ENCODE measurements at regions not wholly inside any gene's neighbourhood (a gene's known extent, or its start where the extent isn't known, plus 50 kb on each side); places are given as distances from the start of the nearest gene placed in this dataset.

DNA sequence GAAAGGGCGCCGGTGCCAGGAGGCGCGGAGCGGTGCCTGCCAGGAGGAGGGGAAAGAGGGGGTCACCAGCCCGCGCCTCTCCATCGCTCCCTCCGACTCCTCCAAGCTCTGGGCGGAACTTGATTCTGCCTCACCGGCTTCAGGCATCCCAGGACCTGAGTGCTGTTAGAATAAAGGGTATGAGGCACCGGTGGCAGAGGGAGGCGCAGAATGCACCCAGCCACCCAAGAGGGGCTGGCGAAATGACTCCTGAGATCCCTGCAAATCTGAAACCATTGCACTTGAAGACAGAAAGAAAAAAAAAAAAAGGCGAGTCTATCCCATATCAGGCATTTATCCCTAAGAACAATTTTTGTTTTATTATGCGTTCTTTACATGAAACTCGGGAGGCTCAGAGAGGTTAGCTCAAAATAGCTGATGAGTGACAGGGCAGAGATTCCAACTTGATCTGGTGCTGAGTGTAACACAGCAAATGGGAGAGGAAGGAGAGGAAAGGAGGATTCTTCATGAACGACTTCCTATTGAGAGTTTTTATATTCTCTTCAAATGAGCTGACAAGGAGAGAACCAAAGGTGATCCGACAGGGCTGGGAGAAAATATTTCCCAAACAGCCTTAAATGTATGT is 157.0 kb upstream of the FRMD4B start:
- peaks cover 0 to 17% (median 13%) of the 10 kb centered on the region in 4 donors for H3K4me1 ChIP-seq
- H3K27ac ChIP-seq: no peak overlapping the region

DNA sequence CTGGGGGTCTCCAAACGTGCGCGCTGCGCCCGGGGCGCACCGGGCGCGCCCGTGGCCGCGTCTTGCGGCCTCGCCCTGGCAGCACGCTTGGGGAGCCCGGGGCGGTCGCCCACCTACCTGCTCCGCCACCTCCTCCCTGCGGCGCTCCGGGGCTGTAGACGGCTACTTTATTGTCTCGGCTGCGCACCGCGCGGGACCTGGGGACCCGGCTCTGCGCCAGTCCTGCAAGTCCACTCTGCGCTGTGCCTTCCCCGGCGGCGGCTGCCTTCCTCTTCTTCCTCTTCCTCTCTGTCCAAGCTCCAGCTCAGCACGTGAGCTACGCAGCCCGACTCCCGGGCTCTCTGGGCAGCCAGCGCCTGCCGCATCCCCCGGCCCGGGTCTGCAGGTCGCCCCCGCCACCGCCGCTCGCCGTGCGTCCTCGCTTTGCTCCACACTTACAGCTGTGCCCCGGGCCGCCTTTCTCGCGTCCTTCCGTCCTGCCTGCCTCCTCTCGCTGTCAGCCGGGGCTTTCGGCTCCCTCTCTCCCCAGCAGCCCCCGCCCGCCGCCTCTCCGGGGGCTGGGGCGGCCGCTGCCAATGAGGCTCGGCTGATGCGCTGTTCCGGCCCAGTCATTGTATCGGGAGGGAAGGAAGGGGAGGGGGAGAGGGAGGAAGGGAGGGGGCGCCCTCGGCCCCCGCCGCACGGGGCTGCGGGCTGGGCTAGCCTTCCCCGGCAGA is 156.4 kb upstream of the FRMD4B start:
- Histone ChIP-seq H3K4me3 (peak overlapping the region; percentile 40 to 46), H3K36me3 (no peaks in the 10 kb centered on the region), H3K27ac (no peak overlapping the region), H3K9me3 (no peaks in the 10 kb centered on the region), H3K4me1 (peaks cover 0 to 17% (median 13%) of the 10 kb centered on the region in 4 donors), H3K27me3 (peaks cover 0 to 40% of the 10 kb centered on the region in 2 donors)
- intact Hi-C loops (cut with DNase I; ENCODE audit: low total_unique reads): no loop called here
- DNase-seq: peak in 1 of 2 donors; percentile 63
- TF ChIP-seq, protein P1, sequence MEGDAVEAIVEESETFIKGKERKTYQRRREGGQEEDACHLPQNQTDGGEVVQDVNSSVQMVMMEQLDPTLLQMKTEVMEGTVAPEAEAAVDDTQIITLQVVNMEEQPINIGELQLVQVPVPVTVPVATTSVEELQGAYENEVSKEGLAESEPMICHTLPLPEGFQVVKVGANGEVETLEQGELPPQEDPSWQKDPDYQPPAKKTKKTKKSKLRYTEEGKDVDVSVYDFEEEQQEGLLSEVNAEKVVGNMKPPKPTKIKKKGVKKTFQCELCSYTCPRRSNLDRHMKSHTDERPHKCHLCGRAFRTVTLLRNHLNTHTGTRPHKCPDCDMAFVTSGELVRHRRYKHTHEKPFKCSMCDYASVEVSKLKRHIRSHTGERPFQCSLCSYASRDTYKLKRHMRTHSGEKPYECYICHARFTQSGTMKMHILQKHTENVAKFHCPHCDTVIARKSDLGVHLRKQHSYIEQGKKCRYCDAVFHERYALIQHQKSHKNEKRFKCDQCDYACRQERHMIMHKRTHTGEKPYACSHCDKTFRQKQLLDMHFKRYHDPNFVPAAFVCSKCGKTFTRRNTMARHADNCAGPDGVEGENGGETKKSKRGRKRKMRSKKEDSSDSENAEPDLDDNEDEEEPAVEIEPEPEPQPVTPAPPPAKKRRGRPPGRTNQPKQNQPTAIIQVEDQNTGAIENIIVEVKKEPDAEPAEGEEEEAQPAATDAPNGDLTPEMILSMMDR (IDR thresholded peaks at IDR 0.05): no peak

More for the DNA sequence above, 157.0 kb upstream of the FRMD4B start:
- TF ChIP-seq, protein P1 (IDR thresholded peaks at IDR 0.05): no peak
- intact Hi-C loops (cut with DNase I; ENCODE audit: low total_unique reads): no loop called here
- peak overlapping the region; percentile 40 to 46 for H3K4me3 ChIP-seq
- peaks cover 0 to 40% of the 10 kb centered on the region in 2 donors for H3K27me3 ChIP-seq
- H3K9me3 ChIP-seq: no peaks in the 10 kb centered on the region
- no peak for DNase-seq
- no peaks in the 10 kb centered on the region for H3K36me3 ChIP-seq

DNA sequence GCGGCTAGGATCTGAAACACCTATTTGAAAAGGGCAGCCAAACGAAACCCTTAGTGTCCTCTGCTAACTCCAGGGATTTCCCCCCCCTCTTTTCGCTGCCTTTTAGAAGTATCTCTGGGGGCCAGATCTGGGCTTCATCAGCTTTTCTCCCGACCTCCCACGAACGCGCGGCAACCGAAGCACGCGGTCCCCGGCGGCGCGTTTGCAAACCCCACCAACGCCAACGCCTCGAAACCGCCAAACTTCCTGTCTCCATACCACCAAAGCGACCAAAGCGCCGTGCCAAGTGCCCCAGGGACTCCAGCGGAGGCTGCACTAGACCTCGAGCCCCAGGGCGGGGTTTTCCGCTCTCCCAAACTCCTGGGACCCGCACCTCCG is 155.8 kb upstream of the FRMD4B start:
- Histone ChIP-seq H3K27me3 (peaks cover 0 to 40% of the 10 kb centered on the region in 2 donors), H3K4me3 (peak overlapping the region; percentile 40 to 46), H3K36me3 (no peaks in the 10 kb centered on the region), H3K9me3 (no peaks in the 10 kb centered on the region), H3K4me1 (peaks cover 0 to 17% (median 13%) of the 10 kb centered on the region in 4 donors), H3K27ac (no peak overlapping the region)
- TF ChIP-seq, protein P1 (IDR thresholded peaks at IDR 0.05): no peak
- no peak for DNase-seq
- intact Hi-C loops (cut with DNase I; ENCODE audit: low total_unique reads): no loop called here

DNA sequence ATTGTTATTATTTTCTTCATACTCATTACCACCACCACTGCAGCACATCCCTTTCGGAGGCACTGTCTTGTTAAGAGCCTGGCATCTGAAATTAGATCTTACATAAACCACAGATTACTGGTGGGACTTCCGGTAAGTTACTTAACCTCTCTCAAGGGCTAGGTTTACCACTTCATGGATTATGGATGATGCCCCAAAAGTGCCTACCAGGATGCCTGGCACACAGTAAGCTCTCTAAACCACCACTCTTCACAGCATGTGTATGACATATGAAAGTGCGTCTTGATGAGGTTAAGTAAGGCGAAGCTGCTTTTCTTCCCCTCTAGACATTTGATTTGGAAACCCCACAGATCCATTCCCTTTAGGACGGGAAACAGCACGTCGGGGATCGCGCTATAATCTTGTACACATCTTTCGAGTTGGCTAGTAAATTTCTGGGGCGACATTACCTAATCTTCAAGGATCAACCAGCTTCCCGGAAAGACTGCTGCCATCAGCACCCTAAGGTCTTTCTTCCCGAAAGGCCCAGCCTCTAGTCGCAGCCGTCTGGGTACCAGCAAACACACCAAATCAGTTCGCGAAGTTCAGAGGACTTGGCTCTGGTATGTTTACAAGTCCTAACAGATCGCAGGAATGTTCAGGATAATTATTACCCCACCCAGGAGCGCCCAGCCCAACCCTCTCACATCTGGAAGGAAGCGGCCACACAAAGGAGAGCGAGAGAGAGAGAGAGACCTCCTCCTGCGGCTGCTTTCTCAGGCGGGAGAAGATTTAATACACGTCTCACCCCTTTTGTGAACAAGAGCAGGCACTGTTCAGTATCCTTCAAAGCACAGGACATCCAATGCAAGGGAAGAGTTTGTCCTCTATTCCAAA is 155.1 kb upstream of the FRMD4B start:
- Histone ChIP-seq H3K4me3 (peak overlapping the region; percentile 40 to 46), H3K27ac (no peak overlapping the region)

DNA sequence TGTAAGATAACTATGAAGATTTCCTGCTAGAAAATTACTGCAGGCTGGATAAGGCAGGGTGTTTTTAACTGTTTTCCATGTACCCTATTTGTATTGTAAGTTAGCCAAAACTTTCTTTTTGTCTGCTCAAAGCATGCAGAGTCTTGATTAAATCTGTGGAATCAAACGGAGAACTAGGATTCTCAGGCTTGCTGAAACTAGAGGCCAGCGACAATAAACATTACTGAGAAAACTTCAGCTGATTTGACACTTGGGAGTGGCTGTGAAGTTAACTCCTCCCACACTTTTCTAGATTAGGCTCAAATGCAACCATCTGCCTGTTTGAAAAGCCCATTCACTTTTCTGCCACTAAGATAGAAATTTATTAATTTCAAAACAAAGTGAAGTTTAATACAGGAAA is 153.2 kb upstream of the FRMD4B start:
- intact Hi-C loops (cut with DNase I; ENCODE audit: low total_unique reads): no loop called here
- no peak for DNase-seq
- no peaks in the 10 kb centered on the region for H3K36me3 ChIP-seq
- no peaks in the 10 kb centered on the region for H3K9me3 ChIP-seq
- no peak overlapping the region for H3K4me3 ChIP-seq
- peaks cover 0 to 37% of the 10 kb centered on the region in 2 donors for H3K27me3 ChIP-seq
- no peak overlapping the region for H3K27ac ChIP-seq
- TF ChIP-seq, protein P1 (IDR thresholded peaks at IDR 0.05): no peak
- peaks cover 0 to 17% (median 13%) of the 10 kb centered on the region in 4 donors for H3K4me1 ChIP-seq

More for the DNA sequence above, 155.1 kb upstream of the FRMD4B start:
- peaks cover 0 to 17% (median 13%) of the 10 kb centered on the region in 4 donors for H3K4me1 ChIP-seq
- no peak for DNase-seq
- no peaks in the 10 kb centered on the region for H3K36me3 ChIP-seq
- TF ChIP-seq, protein P1 (IDR thresholded peaks at IDR 0.05): no peak
- intact Hi-C loops (cut with DNase I; ENCODE audit: low total_unique reads): no loop called here
- peaks cover 0 to 40% of the 10 kb centered on the region in 2 donors for H3K27me3 ChIP-seq
- H3K9me3 ChIP-seq: no peaks in the 10 kb centered on the region

Data from tibial artery (tissue), 4 donors.